CD14-positive monocyte (primary cell): ENCODE measurements at regions not wholly inside any gene's neighbourhood (a gene's known extent, or its start where the extent isn't known, plus 50 kb on each side); places are given as distances from the start of the nearest gene placed in this dataset.

Experiments
- DNase-seq, 3 donors: peaks; one replicate each; pipeline ENCODE4 v3.0.0-alpha.2; 2011 to 2022
- H2AFZ ChIP-seq: 2 replicates; pipeline ENCODE4 v1.6.0; 2012; ENCODE audit warnings: mild to moderate bottlenecking, low read depth, low read length, inconsistent platforms; ENCODE audit not compliant: insufficient read depth, poor library complexity, severe bottlenecking
- H3K27ac ChIP-seq, 2 donors: 1 replicate in 1 of 2; 2 replicates in 1 of 2; pipeline ENCODE4 v1.5.1; 2012 to 2013; ENCODE audit warnings: low read length in 2 of 2, control low read depth in 1 of 2, inconsistent platforms in 1 of 2, low read depth in 1 of 2, mild to moderate bottlenecking in 1 of 2
- H3K27me3 ChIP-seq, 2 donors: one replicate each; pipeline versions ENCODE4 v1.6.0 to v1.6.1; 2011 to 2013; ENCODE audit warnings: low read length in 2 of 2; ENCODE audit not compliant: control insufficient read depth in 2 of 2, insufficient read depth in 2 of 2
- H3K36me3 ChIP-seq, 2 donors: replicated peaks in 1 of 2; 1 replicate in 1 of 2; 2 replicates in 1 of 2; pipeline versions ENCODE4 v1.5.1 to v1.6.1; 2012 to 2013; ENCODE audit warnings: low read length in 2 of 2, control low read depth in 1 of 2, inconsistent platforms in 1 of 2, mild to moderate bottlenecking in 1 of 2; ENCODE audit not compliant: insufficient read depth in 2 of 2, control insufficient read depth in 1 of 2
- H3K4me1 ChIP-seq, 2 donors: 1 replicate in 1 of 2; 2 replicates in 1 of 2; pipeline versions ENCODE4 v1.5.1 to v1.6.1; 2012 to 2013; ENCODE audit warnings: low read length in 2 of 2, control low read depth in 1 of 2, inconsistent platforms in 1 of 2, mild to moderate bottlenecking in 1 of 2, moderate library complexity in 1 of 2; ENCODE audit not compliant: insufficient read depth in 2 of 2, control insufficient read depth in 1 of 2
- H3K4me2 ChIP-seq: replicated peaks from 2 replicates; pipeline ENCODE3; 2012; ENCODE audit warnings: low read length, moderate library complexity, mild to moderate bottlenecking; ENCODE audit not compliant: poor library complexity, severe bottlenecking; ENCODE audit errors: extremely low read depth
- H3K4me3 ChIP-seq, 3 experiments: fragments of 200-600 bp in 1 of 3; sonication (generic) in 1 of 3; replicated peaks in 1 of 3; 1 replicate in 2 of 3; 2 replicates in 1 of 3; pipeline ENCODE4 v1.5.1; 2011 to 2013; ENCODE audit warnings: low read length in 3 of 3, mild to moderate bottlenecking in 3 of 3, control low read depth in 2 of 3, low read depth in 2 of 3, inconsistent platforms in 1 of 3, moderate library complexity in 1 of 3
- H3K79me2 ChIP-seq: 2 replicates; pipeline ENCODE4 v1.6.0; 2012; ENCODE audit warnings: mild to moderate bottlenecking, control low read depth, inconsistent platforms, low read length, moderate library complexity; ENCODE audit not compliant: insufficient read depth
- H3K9ac ChIP-seq: 2 replicates; pipeline ENCODE4 v1.6.0; 2017; ENCODE audit warnings: low read length, mild to moderate bottlenecking; ENCODE audit not compliant: insufficient read depth, poor library complexity, severe bottlenecking
- H3K9me3 ChIP-seq, 2 donors: replicated peaks in 1 of 2; 1 replicate in 1 of 2; 2 replicates in 1 of 2; pipeline versions ENCODE4 v1.5.1 to v1.6.1; 2012 to 2013; ENCODE audit warnings: low read length in 2 of 2, control low read depth in 1 of 2; ENCODE audit not compliant: control insufficient read depth in 1 of 2, insufficient read depth in 1 of 2
- H4K20me1 ChIP-seq: 2 replicates; pipeline ENCODE4 v1.6.0; 2012; ENCODE audit warnings: mild to moderate bottlenecking, low read length, control low read depth, moderate library complexity; ENCODE audit not compliant: insufficient read depth
- H3K27ac Mint-ChIP-seq, 7 donors: one replicate each; pipeline ENCODE4 v1.8.0; 2020; ENCODE audit warnings: mild to moderate bottlenecking in 7 of 7, mixed read lengths in 7 of 7, moderate library complexity in 6 of 7, inconsistent platforms in 2 of 7
- H3K27me3 Mint-ChIP-seq, 3 donors: one replicate each; pipeline ENCODE4 v1.8.0; 2021 to 2022; ENCODE audit warnings: low read depth in 3 of 3, mild to moderate bottlenecking in 3 of 3, mixed read lengths in 3 of 3, moderate library complexity in 3 of 3, inconsistent platforms in 1 of 3
- H3K36me3 Mint-ChIP-seq, 2 donors: one replicate each; pipeline ENCODE4 v1.8.0; 2020; ENCODE audit warnings: mixed read lengths in 2 of 2, inconsistent platforms in 1 of 2, mild to moderate bottlenecking in 1 of 2
- H3K4me1 Mint-ChIP-seq: one replicate; pipeline ENCODE4 v1.8.0; 2020; ENCODE audit warnings: mild to moderate bottlenecking, mixed read lengths
- H3K4me3 Mint-ChIP-seq, 2 donors: one replicate each; pipeline ENCODE4 v1.8.0; 2020; ENCODE audit warnings: mild to moderate bottlenecking in 2 of 2, mixed read lengths in 2 of 2, moderate library complexity in 1 of 2
- H3K9me3 Mint-ChIP-seq, 7 donors: one replicate each; pipeline ENCODE4 v1.8.0; 2020 to 2022; ENCODE audit warnings: mixed read lengths in 7 of 7, mild to moderate bottlenecking in 6 of 7, moderate library complexity in 6 of 7, inconsistent platforms in 2 of 7
- WGBS: methylation state at CpG from one replicate; pipeline ENCODE4 v1.1.5; 2013; ENCODE audit warnings: missing lambda C conversion rate; ENCODE audit not compliant: insufficient coverage; 5-methylcytosine and 5-hydroxymethylcytosine counted together
- intact Hi-C, 2 donors: fragments of 100-400 bp; cut with micrococcal nuclease; formaldehyde crosslinking; loops; one replicate each; pipeline versions ENCODE4 v1.15.0 to v1.15.1; 2023
- TF ChIP-seq, protein P1 (sequence below): fragments of 200-600 bp; IDR thresholded peaks from one replicate; pipeline ENCODE4 v1.8.0; 2022; ENCODE audit warnings: antibody characterized with exemption, mild to moderate bottlenecking

- TF ChIP-seq, protein P1, sequence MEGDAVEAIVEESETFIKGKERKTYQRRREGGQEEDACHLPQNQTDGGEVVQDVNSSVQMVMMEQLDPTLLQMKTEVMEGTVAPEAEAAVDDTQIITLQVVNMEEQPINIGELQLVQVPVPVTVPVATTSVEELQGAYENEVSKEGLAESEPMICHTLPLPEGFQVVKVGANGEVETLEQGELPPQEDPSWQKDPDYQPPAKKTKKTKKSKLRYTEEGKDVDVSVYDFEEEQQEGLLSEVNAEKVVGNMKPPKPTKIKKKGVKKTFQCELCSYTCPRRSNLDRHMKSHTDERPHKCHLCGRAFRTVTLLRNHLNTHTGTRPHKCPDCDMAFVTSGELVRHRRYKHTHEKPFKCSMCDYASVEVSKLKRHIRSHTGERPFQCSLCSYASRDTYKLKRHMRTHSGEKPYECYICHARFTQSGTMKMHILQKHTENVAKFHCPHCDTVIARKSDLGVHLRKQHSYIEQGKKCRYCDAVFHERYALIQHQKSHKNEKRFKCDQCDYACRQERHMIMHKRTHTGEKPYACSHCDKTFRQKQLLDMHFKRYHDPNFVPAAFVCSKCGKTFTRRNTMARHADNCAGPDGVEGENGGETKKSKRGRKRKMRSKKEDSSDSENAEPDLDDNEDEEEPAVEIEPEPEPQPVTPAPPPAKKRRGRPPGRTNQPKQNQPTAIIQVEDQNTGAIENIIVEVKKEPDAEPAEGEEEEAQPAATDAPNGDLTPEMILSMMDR: no peak
- Histone ChIP-seq H3K79me2 (no peaks in the 10 kb centered on the region), H3K36me3 (no peaks in the 10 kb centered on the region), H3K4me1 (peaks cover 21 to 26% of the 10 kb centered on the region in 2 donors), H3K9me3 (no peaks in the 10 kb centered on the region), H3K9ac (no peak overlapping the region), H3K27ac (no peak overlapping the region), H2AFZ (no peak overlapping the region), H4K20me1 (no peaks in the 10 kb centered on the region), H3K4me3 (no peak overlapping the region), H3K27me3 (no peaks in the 10 kb centered on the region), H3K4me2 (no peak overlapping the region)
- WGBS: 40% methylated on average over 1 of the region's 4 CpGs
- Mint-ChIP-seq H3K4me1 (peaks cover 24% of the 10 kb centered on the region), H3K27ac (no peak overlapping the region), H3K9me3 (peaks cover 0 to 4% (median 0%) of the 10 kb centered on the region in 7 donors), H3K4me3 (no peak overlapping the region), H3K36me3 (no peaks in the 10 kb centered on the region), H3K27me3 (peaks cover 0 to 5% (median 1%) of the 10 kb centered on the region in 3 donors)
- no peak for DNase-seq
- intact Hi-C loops: no loop called here
These were observed 72.5 kb upstream of the APCDD1 start for GRCh38 chr18:10381951-10382350.

DNA sequence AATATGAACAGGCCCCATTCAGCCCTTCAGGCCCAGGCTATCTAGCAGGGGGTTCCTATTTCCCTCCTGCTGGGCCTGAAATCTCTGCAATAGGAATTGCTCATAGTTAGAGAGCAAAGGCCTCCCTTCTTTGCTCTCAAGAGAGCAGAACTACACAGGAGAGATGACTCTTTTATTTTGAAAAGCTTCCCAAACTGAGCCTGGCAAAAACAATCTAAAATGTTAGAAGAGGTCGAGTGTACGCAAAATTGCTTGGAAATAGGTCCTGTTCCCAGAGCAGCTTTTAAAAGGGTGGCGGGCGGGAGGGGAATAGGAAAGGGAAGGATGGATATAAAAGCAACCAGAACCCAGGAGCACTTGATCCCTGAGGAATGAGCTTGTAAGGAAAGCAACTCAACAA, 68.4 kb upstream of the APCDD1 start:
- Histone ChIP-seq H3K9me3 (no peaks in the 10 kb centered on the region), H2AFZ (no peak overlapping the region), H3K27ac (no peak overlapping the region), H3K4me1 (no peaks in the 10 kb centered on the region), H3K27me3 (no peaks in the 10 kb centered on the region), H3K79me2 (no peaks in the 10 kb centered on the region), H3K36me3 (no peaks in the 10 kb centered on the region), H3K9ac (no peak overlapping the region), H3K4me3 (no peak overlapping the region), H3K4me2 (no peak overlapping the region), H4K20me1 (no peaks in the 10 kb centered on the region)
- WGBS: 100% methylated on average over 2 of the region's 4 CpGs
- TF ChIP-seq, protein P1: no peak
- no peak overlapping the region for H3K4me3 Mint-ChIP-seq
- H3K4me1 Mint-ChIP-seq: peaks cover 1% of the 10 kb centered on the region
- H3K27me3 Mint-ChIP-seq: peaks cover 1 to 9% (median 1%) of the 10 kb centered on the region in 3 donors
- H3K36me3 Mint-ChIP-seq: no peaks in the 10 kb centered on the region
- H3K27ac Mint-ChIP-seq: no peak overlapping the region
- intact Hi-C loops: no loop called here
- H3K9me3 Mint-ChIP-seq: peaks cover 0 to 9% (median 3%) of the 10 kb centered on the region in 7 donors
- no peak for DNase-seq
